WTC11 (cell line): ENCODE measurements at regions not wholly inside any gene's neighbourhood (a gene's known extent, or its start where the extent isn't known, plus 50 kb on each side); places are given as distances from the start of the nearest gene placed in this dataset.

Experiments used
- ATAC-seq: fragments of 200-7000 bp; cut with Tn5 transposase; 2 replicates; pipeline ENCODE4 v1.10.0; 2021; ENCODE audit warnings: mild to moderate bottlenecking, moderate library complexity
- CTCF ChIA-PET: fragments of 300-600 bp; sonication (Branson Sonifier 250); formaldehyde crosslinking; loops from one replicate; lab custom pipeline; 2021; ENCODE audit warnings: antibody characterized with exemption; lab: Charles Lee
- POLR2A ChIA-PET: fragments of 350-600 bp; sonication (Branson Sonifier 250); formaldehyde crosslinking; loops from one replicate; lab custom pipeline; 2021; ENCODE audit warnings: antibody characterized with exemption; lab: Charles Lee
- DNase-seq: peaks from one replicate; pipeline ENCODE4 v3.0.0; 2021; ENCODE audit warnings: low spot score
- H3K27ac Mint-ChIP-seq: 2 replicates; pipeline ENCODE4 v1.8.0; 2021; ENCODE audit warnings: mixed read lengths
- H3K27me3 Mint-ChIP-seq: 2 replicates; pipeline ENCODE4 v1.8.0; 2021; ENCODE audit warnings: low read depth, mild to moderate bottlenecking, moderate library complexity, mixed read lengths
- H3K36me3 Mint-ChIP-seq: 2 replicates; pipeline ENCODE4 v1.8.0; 2021; ENCODE audit warnings: mixed read lengths
- H3K4me1 Mint-ChIP-seq: 2 replicates; pipeline ENCODE4 v1.8.0; 2022; ENCODE audit warnings: mixed read lengths
- H3K4me3 Mint-ChIP-seq: 2 replicates; pipeline ENCODE4 v1.8.0; 2021; ENCODE audit warnings: mild to moderate bottlenecking, moderate library complexity, mixed read lengths
- H3K9me3 Mint-ChIP-seq: 2 replicates; pipeline ENCODE4 v1.8.0; 2021; ENCODE audit warnings: mixed read lengths
- ATF1 ChIP-seq: sonication (generic); formaldehyde crosslinking; IDR thresholded peaks from 2 replicates; pipeline ENCODE4 v1.8.1; 2023; ENCODE audit warnings: mild to moderate bottlenecking, moderate library complexity, missing genetic modification reagents
- ESRRA ChIP-seq: sonication (generic); formaldehyde crosslinking; IDR thresholded peaks from 2 replicates; pipeline ENCODE4 v1.8.1; 2022; ENCODE audit warnings: mild to moderate bottlenecking, missing genetic modification reagents, borderline replicate concordance
- HMGXB4 ChIP-seq: sonication (generic); formaldehyde crosslinking; IDR thresholded peaks from 2 replicates; pipeline ENCODE4 v1.8.1; 2023; ENCODE audit warnings: mild to moderate bottlenecking, moderate library complexity, missing genetic modification reagents
- JUN ChIP-seq: sonication (generic); formaldehyde crosslinking; IDR thresholded peaks from 2 replicates; pipeline ENCODE4 v1.8.0; 2023; ENCODE audit warnings: mild to moderate bottlenecking, missing genetic modification reagents
- KAT7 ChIP-seq: sonication (generic); formaldehyde crosslinking; IDR thresholded peaks from 2 replicates; pipeline ENCODE4 v1.8.1; 2023; ENCODE audit warnings: missing genetic modification reagents, mild to moderate bottlenecking, borderline replicate concordance
- MYBL2 ChIP-seq: sonication (generic); formaldehyde crosslinking; IDR thresholded peaks from 2 replicates; pipeline ENCODE4 v1.8.1; 2023; ENCODE audit warnings: mild to moderate bottlenecking, moderate library complexity, missing genetic modification reagents
- NR3C1 ChIP-seq: sonication (generic); formaldehyde crosslinking; conservative IDR thresholded peaks from 2 replicates; pipeline ENCODE4 v1.8.1; 2023; ENCODE audit warnings: low read depth, mild to moderate bottlenecking, missing genetic modification reagents
- SP1 ChIP-seq: sonication (generic); formaldehyde crosslinking; conservative IDR thresholded peaks from 2 replicates; pipeline ENCODE4 v1.8.1; 2022; ENCODE audit warnings: missing genetic modification reagents
- TEAD1 ChIP-seq: sonication (generic); formaldehyde crosslinking; IDR thresholded peaks from 2 replicates; pipeline ENCODE4 v1.8.0; 2022; ENCODE audit warnings: mild to moderate bottlenecking, missing genetic modification reagents
- TEAD4 ChIP-seq: sonication (generic); formaldehyde crosslinking; IDR thresholded peaks from 2 replicates; pipeline ENCODE4 v1.8.0; 2022; ENCODE audit warnings: mild to moderate bottlenecking, missing genetic modification reagents
- USF2 ChIP-seq: sonication (generic); formaldehyde crosslinking; IDR thresholded peaks from 2 replicates; pipeline ENCODE4 v1.8.1; 2023; ENCODE audit warnings: mild to moderate bottlenecking, missing genetic modification reagents, moderate library complexity
- ZNF138 ChIP-seq: sonication (generic); formaldehyde crosslinking; conservative IDR thresholded peaks from 2 replicates; pipeline ENCODE4 v1.8.1; 2022; ENCODE audit warnings: mild to moderate bottlenecking, moderate library complexity, missing genetic modification reagents
- ZNF423 ChIP-seq: fragments of 250-450 bp; sonication (Bioruptor Pico); IDR thresholded peaks from 2 replicates; pipeline ENCODE4 v2.1.2; 2022; ENCODE audit warnings: mild to moderate bottlenecking, moderate library complexity
- ZNF512 ChIP-seq: sonication (generic); formaldehyde crosslinking; IDR thresholded peaks from 2 replicates; pipeline ENCODE4 v1.8.1; 2022; ENCODE audit warnings: missing genetic modification reagents, borderline replicate concordance
- ZNF671 ChIP-seq: fragments of 250-450 bp; sonication (Bioruptor Pico); IDR thresholded peaks from 2 replicates; pipeline ENCODE4 v1.8.0; 2021; ENCODE audit warnings: mild to moderate bottlenecking
- TF ChIP-seq, protein P1 (sequence below): fragments of 200-600 bp; IDR thresholded peaks from 2 replicates; pipeline ENCODE4 v1.8.0; 2022; ENCODE audit warnings: antibody characterized with exemption
- TF ChIP-seq, protein P2 (sequence below): sonication (generic); formaldehyde crosslinking; IDR thresholded peaks from 2 replicates; pipeline ENCODE4 v1.8.0; 2022; ENCODE audit warnings: mild to moderate bottlenecking, missing genetic modification reagents
- TF ChIP-seq, protein P3 (sequence below): sonication (generic); formaldehyde crosslinking; IDR thresholded peaks from 2 replicates; pipeline ENCODE4 v1.8.0; 2022; ENCODE audit warnings: mild to moderate bottlenecking, missing genetic modification reagents
- TF ChIP-seq, protein P4 (sequence below): sonication (generic); formaldehyde crosslinking; IDR thresholded peaks from 2 replicates; pipeline ENCODE4 v1.8.0; 2023; ENCODE audit warnings: missing genetic modification reagents

- ATAC-seq, result no peak
- H3K36me3 Mint-ChIP-seq, result no peaks in the 10 kb centered on the region
- TF ChIP-seq ATF1, result no peak
- TF ChIP-seq KAT7 (CRISPR knock-in tag), result no peak
- TF ChIP-seq ZNF138, result no peak
- TF ChIP-seq, protein P1, sequence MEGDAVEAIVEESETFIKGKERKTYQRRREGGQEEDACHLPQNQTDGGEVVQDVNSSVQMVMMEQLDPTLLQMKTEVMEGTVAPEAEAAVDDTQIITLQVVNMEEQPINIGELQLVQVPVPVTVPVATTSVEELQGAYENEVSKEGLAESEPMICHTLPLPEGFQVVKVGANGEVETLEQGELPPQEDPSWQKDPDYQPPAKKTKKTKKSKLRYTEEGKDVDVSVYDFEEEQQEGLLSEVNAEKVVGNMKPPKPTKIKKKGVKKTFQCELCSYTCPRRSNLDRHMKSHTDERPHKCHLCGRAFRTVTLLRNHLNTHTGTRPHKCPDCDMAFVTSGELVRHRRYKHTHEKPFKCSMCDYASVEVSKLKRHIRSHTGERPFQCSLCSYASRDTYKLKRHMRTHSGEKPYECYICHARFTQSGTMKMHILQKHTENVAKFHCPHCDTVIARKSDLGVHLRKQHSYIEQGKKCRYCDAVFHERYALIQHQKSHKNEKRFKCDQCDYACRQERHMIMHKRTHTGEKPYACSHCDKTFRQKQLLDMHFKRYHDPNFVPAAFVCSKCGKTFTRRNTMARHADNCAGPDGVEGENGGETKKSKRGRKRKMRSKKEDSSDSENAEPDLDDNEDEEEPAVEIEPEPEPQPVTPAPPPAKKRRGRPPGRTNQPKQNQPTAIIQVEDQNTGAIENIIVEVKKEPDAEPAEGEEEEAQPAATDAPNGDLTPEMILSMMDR, result no peak
- TF ChIP-seq MYBL2, result no peak
- TF ChIP-seq TEAD4 (CRISPR knock-in tag), result no peak
- no peak for TF ChIP-seq ZNF423 (CRISPR knock-in tag)
- TF ChIP-seq NR3C1 (CRISPR knock-in tag), result no peak
- TF ChIP-seq TEAD1 (CRISPR knock-in tag), result no peak
- no peak for TF ChIP-seq ZNF512 (CRISPR knock-in tag)
- TF ChIP-seq JUN, result no peak
- TF ChIP-seq ZNF671 (CRISPR knock-in tag), result no peak
- no peak for TF ChIP-seq ESRRA (CRISPR knock-in tag)
- TF ChIP-seq, protein P2, sequence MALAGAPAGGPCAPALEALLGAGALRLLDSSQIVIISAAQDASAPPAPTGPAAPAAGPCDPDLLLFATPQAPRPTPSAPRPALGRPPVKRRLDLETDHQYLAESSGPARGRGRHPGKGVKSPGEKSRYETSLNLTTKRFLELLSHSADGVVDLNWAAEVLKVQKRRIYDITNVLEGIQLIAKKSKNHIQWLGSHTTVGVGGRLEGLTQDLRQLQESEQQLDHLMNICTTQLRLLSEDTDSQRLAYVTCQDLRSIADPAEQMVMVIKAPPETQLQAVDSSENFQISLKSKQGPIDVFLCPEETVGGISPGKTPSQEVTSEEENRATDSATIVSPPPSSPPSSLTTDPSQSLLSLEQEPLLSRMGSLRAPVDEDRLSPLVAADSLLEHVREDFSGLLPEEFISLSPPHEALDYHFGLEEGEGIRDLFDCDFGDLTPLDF (CRISPR knock-in tag), result no peak
- TF ChIP-seq USF2 (CRISPR knock-in tag), result no peak
- TF ChIP-seq, protein P3, sequence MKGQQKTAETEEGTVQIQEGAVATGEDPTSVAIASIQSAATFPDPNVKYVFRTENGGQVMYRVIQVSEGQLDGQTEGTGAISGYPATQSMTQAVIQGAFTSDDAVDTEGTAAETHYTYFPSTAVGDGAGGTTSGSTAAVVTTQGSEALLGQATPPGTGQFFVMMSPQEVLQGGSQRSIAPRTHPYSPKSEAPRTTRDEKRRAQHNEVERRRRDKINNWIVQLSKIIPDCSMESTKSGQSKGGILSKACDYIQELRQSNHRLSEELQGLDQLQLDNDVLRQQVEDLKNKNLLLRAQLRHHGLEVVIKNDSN (CRISPR knock-in tag), result no peak
- TF ChIP-seq, protein P4, sequence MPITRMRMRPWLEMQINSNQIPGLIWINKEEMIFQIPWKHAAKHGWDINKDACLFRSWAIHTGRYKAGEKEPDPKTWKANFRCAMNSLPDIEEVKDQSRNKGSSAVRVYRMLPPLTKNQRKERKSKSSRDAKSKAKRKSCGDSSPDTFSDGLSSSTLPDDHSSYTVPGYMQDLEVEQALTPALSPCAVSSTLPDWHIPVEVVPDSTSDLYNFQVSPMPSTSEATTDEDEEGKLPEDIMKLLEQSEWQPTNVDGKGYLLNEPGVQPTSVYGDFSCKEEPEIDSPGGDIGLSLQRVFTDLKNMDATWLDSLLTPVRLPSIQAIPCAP, result no peak
- TF ChIP-seq HMGXB4 (CRISPR knock-in tag), result no peak
- TF ChIP-seq SP1, result no peak
- DNase-seq, result no peak
- H3K4me1 Mint-ChIP-seq, result peaks cover 41% of the 10 kb centered on the region
- peaks cover 3% of the 10 kb centered on the region; the same call in 1 of the 2 replicates for H3K27me3 Mint-ChIP-seq
- ChIA-PET POLR2A (no interaction called here), CTCF (no interaction called here)
- peak overlapping the region; percentile 93; the same call in 1 of the 2 replicates for H3K27ac Mint-ChIP-seq
- H3K4me3 Mint-ChIP-seq, result no peak overlapping the region
- H3K9me3 Mint-ChIP-seq, result no peaks in the 10 kb centered on the region
These were observed 267.3 kb downstream of the SHQ1 start for GRCh38 chr3:72580900-72581299.
